H1 (cell line): ENCODE measurements at regions not wholly inside any gene's neighbourhood (a gene's known extent, or its start where the extent isn't known, plus 50 kb on each side); places are given as distances from the start of the nearest gene placed in this dataset.

Source experiments
- CTCF ChIA-PET: fragments of 300-600 bp; sonication (Branson Sonifier 250); formaldehyde crosslinking; loops from one replicate; lab custom pipeline; 2021; ENCODE audit not compliant: partially characterized antibody; lab: Charles Lee
- POLR2A ChIA-PET: fragments of 300-600 bp; sonication (Branson Sonifier 250); formaldehyde crosslinking; loops from one replicate; lab custom pipeline; 2021; ENCODE audit warnings: inconsistent platforms; ENCODE audit not compliant: partially characterized antibody; lab: Charles Lee
- DNase-seq, 2 experiments: peaks; one replicate each; pipeline versions ENCODE4 v3.0.0 to v3.0.0-alpha.2; 2010 to 2022; ENCODE audit warnings: low spot score in 2 of 2, low read depth in 1 of 2, mixed read lengths in 1 of 2
- FAIRE-seq: peaks from 2 replicates; lab custom pipeline; 2011; peaks lifted over from hg19 to GRCh38; lab: Jason Lieb, UNC
- H2AFZ ChIP-seq: 2 replicates; pipeline ENCODE4 v1.8.1; 2012; ENCODE audit warnings: low read length, inconsistent platforms
- H2AK5ac ChIP-seq: 2 replicates; pipeline ENCODE4 v1.6.1; 2013; ENCODE audit warnings: low read depth, low read length
- H2BK120ac ChIP-seq: replicated peaks from 2 replicates; pipeline ENCODE3; 2013; ENCODE audit warnings: low read depth, low read length, inconsistent platforms
- H2BK12ac ChIP-seq: 2 replicates; pipeline ENCODE4 v1.6.1; 2013; ENCODE audit warnings: low read depth, low read length
- H2BK15ac ChIP-seq: 2 replicates; pipeline ENCODE4 v1.6.1; 2013; ENCODE audit warnings: low read length
- H2BK20ac ChIP-seq: 2 replicates; pipeline ENCODE4 v1.6.1; 2013; ENCODE audit warnings: low read length
- H2BK5ac ChIP-seq: 2 replicates; pipeline ENCODE4 v1.6.1; 2013; ENCODE audit warnings: low read depth, low read length
- H3K14ac ChIP-seq: 2 replicates; pipeline ENCODE4 v1.6.1; 2013; ENCODE audit warnings: inconsistent platforms; ENCODE audit not compliant: insufficient read length
- H3K18ac ChIP-seq: 2 replicates; pipeline ENCODE4 v1.6.1; 2013; ENCODE audit warnings: low read length; ENCODE audit errors: extremely low read depth
- H3K23ac ChIP-seq: 2 replicates; pipeline ENCODE4 v1.6.1; 2013; ENCODE audit warnings: inconsistent platforms; ENCODE audit not compliant: insufficient read length
- H3K23me2 ChIP-seq: 2 replicates; pipeline ENCODE4 v1.6.1; 2013; ENCODE audit warnings: low read depth, low read length
- H3K27ac ChIP-seq: 2 replicates; pipeline ENCODE4 v1.6.1; 2011; ENCODE audit warnings: low read depth, low read length, inconsistent platforms
- H3K27me3 ChIP-seq, 4 experiments: replicated peaks in 1 of 4; 1 replicate in 1 of 4; 2 replicates in 3 of 4; pipeline versions ENCODE4 v1.6.1 to v1.8.1; 2011 to 2013; ENCODE audit warnings: low read length in 3 of 4, mild to moderate bottlenecking in 3 of 4, inconsistent platforms in 2 of 4, mixed read lengths in 2 of 4, moderate library complexity in 1 of 4; ENCODE audit not compliant: control insufficient read depth in 3 of 4, insufficient read depth in 3 of 4; ENCODE audit errors: extremely low read depth in 1 of 4
- H3K36me3 ChIP-seq, 4 experiments: 2 replicates each; pipeline versions ENCODE4 v1.6.1 to v1.8.1; 2011 to 2013; ENCODE audit warnings: mild to moderate bottlenecking in 4 of 4, low read length in 3 of 4, moderate library complexity in 2 of 4, control low read depth in 1 of 4, inconsistent platforms in 1 of 4; ENCODE audit not compliant: insufficient read depth in 4 of 4, control insufficient read depth in 2 of 4
- H3K4ac ChIP-seq: replicated peaks from 2 replicates; pipeline ENCODE3; 2013; ENCODE audit warnings: low read length, low read depth, mixed read lengths, inconsistent platforms; ENCODE audit not compliant: insufficient read length
- H3K4me1 ChIP-seq, 4 experiments: replicated peaks in 1 of 4; 1 replicate in 1 of 4; 2 replicates in 3 of 4; pipeline versions ENCODE4 v1.6.1 to v1.8.1; 2011 to 2013; ENCODE audit warnings: low read length in 3 of 4, inconsistent platforms in 2 of 4, mixed read lengths in 1 of 4; ENCODE audit not compliant: insufficient read depth in 4 of 4, control insufficient read depth in 3 of 4
- H3K4me2 ChIP-seq, 2 experiments: 2 replicates each; pipeline versions ENCODE4 v1.6.1 to v1.8.1; 2011 to 2013; ENCODE audit warnings: low read depth in 2 of 2, low read length in 2 of 2, control low read depth in 1 of 2, inconsistent platforms in 1 of 2, mild to moderate bottlenecking in 1 of 2; ENCODE audit not compliant: insufficient read depth in 1 of 2
- H3K4me3 ChIP-seq, 4 experiments: fragments of 200-600, 300-600 bp in 1 of 4; sonication (generic), shearing (Covaris generic), sonication (Bioruptor Twin) in 1 of 4; 2 replicates each; pipeline versions ENCODE4 v1.5.1 to v1.8.1; 2011 to 2016; ENCODE audit warnings: low read length in 4 of 4, low read depth in 3 of 4, control low read depth in 2 of 4, inconsistent platforms in 2 of 4, mild to moderate bottlenecking in 2 of 4, mixed read lengths in 1 of 4, moderate library complexity in 1 of 4; ENCODE audit not compliant: insufficient read depth in 2 of 4; ENCODE audit errors: extremely low read depth in 1 of 4
- H3K56ac ChIP-seq: replicated peaks from 2 replicates; pipeline ENCODE3; 2013; ENCODE audit warnings: low read depth, mild to moderate bottlenecking, mixed read lengths, low read length, inconsistent platforms; ENCODE audit not compliant: insufficient read length
- H3K79me1 ChIP-seq: 2 replicates; pipeline ENCODE4 v1.6.1; 2013; ENCODE audit warnings: low read depth, low read length, control low read depth
- H3K79me2 ChIP-seq, 2 experiments: 2 replicates each; pipeline versions ENCODE4 v1.6.1 to v1.8.1; 2012 to 2013; ENCODE audit warnings: low read length in 2 of 2, mild to moderate bottlenecking in 2 of 2, inconsistent platforms in 1 of 2; ENCODE audit not compliant: insufficient read depth in 2 of 2, control insufficient read depth in 1 of 2
- H3K9ac ChIP-seq, 4 experiments: replicated peaks in 1 of 4; 1 replicate in 1 of 4; 2 replicates in 3 of 4; pipeline versions ENCODE4 v1.6.1 to v1.8.1; 2011 to 2013; ENCODE audit warnings: low read depth in 3 of 4, low read length in 3 of 4, control low read depth in 2 of 4, mild to moderate bottlenecking in 2 of 4, moderate library complexity in 2 of 4, inconsistent platforms in 1 of 4; ENCODE audit errors: extremely low read depth in 1 of 4
- H3K9me3 ChIP-seq, 2 experiments: 2 replicates each; pipeline versions ENCODE4 v1.6.1 to v1.8.1; 2012 to 2013; ENCODE audit warnings: mild to moderate bottlenecking in 2 of 2, moderate library complexity in 2 of 2, control low read depth in 1 of 2, inconsistent platforms in 1 of 2, low read depth in 1 of 2, low read length in 1 of 2, mixed read lengths in 1 of 2; ENCODE audit not compliant: insufficient read depth in 2 of 2
- H4K20me1 ChIP-seq, 2 experiments: replicated peaks in 1 of 2; 2 replicates each; pipeline versions ENCODE3 to v1.8.1; 2011 to 2013; ENCODE audit warnings: inconsistent platforms in 2 of 2, low read length in 2 of 2, mild to moderate bottlenecking in 1 of 2; ENCODE audit not compliant: insufficient read depth in 2 of 2, control insufficient read depth in 1 of 2
- H4K5ac ChIP-seq: 2 replicates; pipeline ENCODE4 v1.6.1; 2013; ENCODE audit warnings: low read length, low read depth, mixed read lengths, inconsistent platforms; ENCODE audit not compliant: insufficient read length
- H4K8ac ChIP-seq: 2 replicates; pipeline ENCODE4 v1.8.0; 2013; ENCODE audit warnings: mild to moderate bottlenecking, moderate library complexity, low read length, inconsistent platforms; ENCODE audit not compliant: insufficient read depth; ENCODE audit errors: extremely low read depth
- H4K91ac ChIP-seq: replicated peaks from 2 replicates; pipeline ENCODE3; 2013; ENCODE audit warnings: low read length, mixed read lengths, inconsistent platforms; ENCODE audit not compliant: insufficient read length
- GTF2F1 ChIP-seq: IDR thresholded peaks from 2 replicates; pipeline ENCODE4 v1.6.1; 2012; ENCODE audit warnings: low read depth, low read length, improper control_type of control experiment, borderline replicate concordance
- POLR2A ChIP-seq, 2 experiments: IDR thresholded peaks; 1 replicate in 1 of 2; 2 replicates in 1 of 2; pipeline ENCODE4 v1.6.1; 2011; ENCODE audit warnings: low read depth in 2 of 2, low read length in 2 of 2, mild to moderate bottlenecking in 2 of 2; ENCODE audit errors: control extremely low read depth in 1 of 2
- WGBS, 2 experiments: shearing (Covaris generic) in 1 of 2; methylation state at CpG; one replicate each; pipeline versions ENCODE4 v1.1.6 to v1.1.7; 2013 to 2015; ENCODE audit warnings: low lambda C conversion rate in 2 of 2, mixed read lengths in 2 of 2, inconsistent platforms in 1 of 2, low coverage in 1 of 2, missing lambda C conversion rate in 1 of 2; ENCODE audit not compliant: insufficient replicate concordance in 2 of 2, insufficient coverage in 1 of 2, insufficient read length in 1 of 2; ENCODE audit errors: extremely low coverage in 1 of 2, missing lambda C conversion rate in 1 of 2; 5-methylcytosine and 5-hydroxymethylcytosine counted together

DNA sequence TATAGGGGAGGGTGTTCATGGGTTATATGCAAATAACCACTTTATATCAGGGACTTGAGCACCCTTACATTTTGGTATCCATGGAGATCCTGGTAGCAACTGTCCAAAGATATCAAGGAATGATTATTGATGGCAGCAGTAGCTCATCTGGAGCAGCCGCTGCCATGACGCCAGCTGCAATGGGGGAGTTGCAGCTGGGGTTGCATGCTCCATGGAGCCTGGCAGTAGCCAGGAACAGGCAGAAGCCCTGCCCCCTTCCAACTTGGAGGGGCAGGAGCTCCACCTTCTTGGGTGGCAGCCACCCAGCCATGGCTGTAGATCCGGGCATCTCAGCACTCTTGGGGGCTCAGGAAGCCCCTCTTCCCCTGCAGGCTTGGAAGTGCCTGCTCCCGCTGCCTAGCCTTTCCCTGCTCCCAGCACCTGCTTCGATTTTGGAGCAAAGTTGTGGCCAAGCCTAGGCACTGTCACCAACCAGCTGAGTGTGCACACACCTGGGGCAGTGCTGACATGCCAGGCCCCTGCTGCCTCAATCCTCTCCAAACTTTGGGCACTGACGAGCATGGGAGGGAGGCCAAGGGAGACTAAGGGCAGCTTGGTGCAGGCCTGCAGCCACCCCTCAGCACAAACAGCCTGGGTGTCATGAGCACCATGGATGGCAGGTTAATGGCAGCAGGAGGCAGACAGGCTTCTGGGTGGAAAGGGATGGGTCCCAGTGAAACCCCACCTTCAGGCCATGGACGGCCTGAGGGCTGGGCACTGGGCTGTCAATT is 235.6 kb upstream of the CSNK1A1L start:
- Histone ChIP-seq H3K4ac (no peak overlapping the region), H3K23me2 (no peaks in the 10 kb centered on the region), H4K20me1 (no peaks in the 10 kb centered on the region), H3K36me3 (no peaks in the 10 kb centered on the region), H4K8ac (no peak overlapping the region), H4K5ac (no peak overlapping the region), H3K14ac (no peak overlapping the region), H2BK20ac (no peak overlapping the region), H3K23ac (no peak overlapping the region), H3K27ac (no peak overlapping the region), H3K79me1 (no peaks in the 10 kb centered on the region), H2BK120ac (no peak overlapping the region), H2BK12ac (no peak overlapping the region), H2AFZ (peak overlapping the region; percentile 62; the same call in 1 of the 2 replicates), H3K27me3 (no peaks in the 10 kb centered on the region), H2BK15ac (no peak overlapping the region), H2AK5ac (no peak overlapping the region), H4K91ac (no peak overlapping the region), H3K18ac (no peak overlapping the region), H3K9me3 (no peaks in the 10 kb centered on the region), H3K56ac (no peak overlapping the region), H3K4me1 (no peaks in the 10 kb centered on the region), H3K4me2 (no peak overlapping the region), H3K79me2 (no peaks in the 10 kb centered on the region), H2BK5ac (no peak overlapping the region), H3K4me3 (no peak overlapping the region), H3K9ac (no peak overlapping the region)
- CTCF ChIA-PET, result interaction anchor here (0.7 to 1.9 kb wide), 3 partner anchors 8 to 244 kb away, joined by 3 to 7 read pairs (median 3); no protein-coding TSS in a partner anchor
- FAIRE-seq, result no peak
- WGBS, 2 experiments, result 71% methylated on average over 7 of the region's 7 CpGs; no CpG with 5 or more reads in 1 of the 2 experiments
- POLR2A ChIA-PET, result no interaction called here
- no peak for DNase-seq
- TF ChIP-seq GTF2F1 (no peak), POLR2A (IDR thresholded peaks at IDR 0.05; ENCODE audit: control extremely low read depth in 1 of 2, low read depth in 2 of 2, low read length in 2 of 2) (no peak)
